Neural progenitor cell (in vitro differentiated cells): ENCODE measurements at regions not wholly inside any gene's neighbourhood (a gene's known extent, or its start where the extent isn't known, plus 50 kb on each side); places are given as distances from the start of the nearest gene placed in this dataset.

Experiments used
- EZH2phosphoT487 ChIP-seq: fragments of 200-600 bp; sonication (generic); IDR thresholded peaks from 2 replicates; pipeline ENCODE4 v1.6.1; 2017; ENCODE audit warnings: antibody characterized with exemption
- TF ChIP-seq, protein P1 (sequence below): fragments of 200-600 bp; sonication (generic); IDR thresholded peaks from 2 replicates; pipeline ENCODE4 v1.5.1; 2017; ENCODE audit warnings: antibody characterized with exemption, mild to moderate bottlenecking

DNA sequence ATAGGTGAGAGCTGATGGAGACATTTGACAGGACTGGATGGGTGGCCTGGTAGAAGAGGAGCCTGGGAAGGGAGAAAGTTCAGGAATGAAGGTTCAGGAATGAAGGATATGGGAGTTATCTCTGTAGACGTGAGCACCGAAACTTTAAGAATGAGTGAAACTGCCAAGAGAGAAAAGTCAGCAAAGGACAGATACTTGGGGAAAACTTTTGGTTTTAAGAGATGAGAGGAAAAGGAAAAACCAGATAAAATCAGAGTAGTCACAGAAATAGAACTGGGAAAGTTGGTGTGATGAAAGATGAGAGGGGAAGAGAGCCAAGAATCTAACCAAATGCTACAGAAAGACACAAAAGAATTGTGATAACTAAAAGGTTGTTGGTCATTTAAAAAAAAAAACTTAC is 88.9 kb downstream of the PRR15 start:
- TF ChIP-seq, protein P1, sequence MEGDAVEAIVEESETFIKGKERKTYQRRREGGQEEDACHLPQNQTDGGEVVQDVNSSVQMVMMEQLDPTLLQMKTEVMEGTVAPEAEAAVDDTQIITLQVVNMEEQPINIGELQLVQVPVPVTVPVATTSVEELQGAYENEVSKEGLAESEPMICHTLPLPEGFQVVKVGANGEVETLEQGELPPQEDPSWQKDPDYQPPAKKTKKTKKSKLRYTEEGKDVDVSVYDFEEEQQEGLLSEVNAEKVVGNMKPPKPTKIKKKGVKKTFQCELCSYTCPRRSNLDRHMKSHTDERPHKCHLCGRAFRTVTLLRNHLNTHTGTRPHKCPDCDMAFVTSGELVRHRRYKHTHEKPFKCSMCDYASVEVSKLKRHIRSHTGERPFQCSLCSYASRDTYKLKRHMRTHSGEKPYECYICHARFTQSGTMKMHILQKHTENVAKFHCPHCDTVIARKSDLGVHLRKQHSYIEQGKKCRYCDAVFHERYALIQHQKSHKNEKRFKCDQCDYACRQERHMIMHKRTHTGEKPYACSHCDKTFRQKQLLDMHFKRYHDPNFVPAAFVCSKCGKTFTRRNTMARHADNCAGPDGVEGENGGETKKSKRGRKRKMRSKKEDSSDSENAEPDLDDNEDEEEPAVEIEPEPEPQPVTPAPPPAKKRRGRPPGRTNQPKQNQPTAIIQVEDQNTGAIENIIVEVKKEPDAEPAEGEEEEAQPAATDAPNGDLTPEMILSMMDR, result no peak
- no peak for TF ChIP-seq EZH2phosphoT487
